ENCODE measurements at regions not wholly inside any gene's neighbourhood (a gene's known extent, or its start where the extent isn't known, plus 50 kb on each side); places are given as distances from the start of the nearest gene placed in this dataset.

DNA sequence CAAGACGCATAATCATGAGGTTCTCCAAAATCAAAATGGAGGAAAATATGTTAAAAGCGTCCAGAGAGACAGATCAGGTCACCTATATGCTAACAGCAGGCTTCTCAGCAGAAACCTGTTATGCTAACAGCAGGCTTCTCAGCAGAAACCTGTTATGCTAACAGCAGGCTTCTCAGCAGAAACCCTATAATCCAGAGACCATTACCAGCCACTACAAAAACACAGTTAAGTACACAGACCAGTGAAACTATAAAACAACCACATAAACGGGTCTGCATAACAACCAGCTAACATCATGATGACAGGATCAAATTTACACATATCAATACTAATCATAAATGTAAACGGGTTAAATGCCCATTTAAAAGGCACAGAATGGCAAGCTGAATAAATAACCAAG lies 1548.4 kb upstream of the TMEFF2 start:
- TF ChIP-seq, protein P1, sequence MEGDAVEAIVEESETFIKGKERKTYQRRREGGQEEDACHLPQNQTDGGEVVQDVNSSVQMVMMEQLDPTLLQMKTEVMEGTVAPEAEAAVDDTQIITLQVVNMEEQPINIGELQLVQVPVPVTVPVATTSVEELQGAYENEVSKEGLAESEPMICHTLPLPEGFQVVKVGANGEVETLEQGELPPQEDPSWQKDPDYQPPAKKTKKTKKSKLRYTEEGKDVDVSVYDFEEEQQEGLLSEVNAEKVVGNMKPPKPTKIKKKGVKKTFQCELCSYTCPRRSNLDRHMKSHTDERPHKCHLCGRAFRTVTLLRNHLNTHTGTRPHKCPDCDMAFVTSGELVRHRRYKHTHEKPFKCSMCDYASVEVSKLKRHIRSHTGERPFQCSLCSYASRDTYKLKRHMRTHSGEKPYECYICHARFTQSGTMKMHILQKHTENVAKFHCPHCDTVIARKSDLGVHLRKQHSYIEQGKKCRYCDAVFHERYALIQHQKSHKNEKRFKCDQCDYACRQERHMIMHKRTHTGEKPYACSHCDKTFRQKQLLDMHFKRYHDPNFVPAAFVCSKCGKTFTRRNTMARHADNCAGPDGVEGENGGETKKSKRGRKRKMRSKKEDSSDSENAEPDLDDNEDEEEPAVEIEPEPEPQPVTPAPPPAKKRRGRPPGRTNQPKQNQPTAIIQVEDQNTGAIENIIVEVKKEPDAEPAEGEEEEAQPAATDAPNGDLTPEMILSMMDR (IDR thresholded peaks at IDR 0.05) = no peak
- no peak overlapping the region for H3K27ac Mint-ChIP-seq
- H3K27me3 Mint-ChIP-seq (ENCODE audit: low read depth, poor library complexity) = no peaks in the 10 kb centered on the region
- H3K36me3 Mint-ChIP-seq (ENCODE audit: low read depth) = peaks cover 8% of the 10 kb centered on the region
- peaks cover 7% of the 10 kb centered on the region for H3K9me3 Mint-ChIP-seq
- no peak for DNase-seq
- peaks cover 15% of the 10 kb centered on the region for H3K4me1 Mint-ChIP-seq
- no peak overlapping the region for H3K4me3 Mint-ChIP-seq

- TF ChIP-seq, protein P1 (IDR thresholded peaks at IDR 0.05) = no peak
- H3K27ac Mint-ChIP-seq = no peak overlapping the region
- DNase-seq = no peak
- no peak overlapping the region for H3K4me3 Mint-ChIP-seq
- H3K9me3 Mint-ChIP-seq = peaks cover 7% of the 10 kb centered on the region
- H3K4me1 Mint-ChIP-seq = peaks cover 15% of the 10 kb centered on the region
- H3K27me3 Mint-ChIP-seq (ENCODE audit: low read depth, poor library complexity) = no peaks in the 10 kb centered on the region
- H3K36me3 Mint-ChIP-seq (ENCODE audit: low read depth) = peaks cover 8% of the 10 kb centered on the region
Observed at GRCh38 chr2:193738892-193739291, 1544.2 kb upstream of the TMEFF2 start.

DNA sequence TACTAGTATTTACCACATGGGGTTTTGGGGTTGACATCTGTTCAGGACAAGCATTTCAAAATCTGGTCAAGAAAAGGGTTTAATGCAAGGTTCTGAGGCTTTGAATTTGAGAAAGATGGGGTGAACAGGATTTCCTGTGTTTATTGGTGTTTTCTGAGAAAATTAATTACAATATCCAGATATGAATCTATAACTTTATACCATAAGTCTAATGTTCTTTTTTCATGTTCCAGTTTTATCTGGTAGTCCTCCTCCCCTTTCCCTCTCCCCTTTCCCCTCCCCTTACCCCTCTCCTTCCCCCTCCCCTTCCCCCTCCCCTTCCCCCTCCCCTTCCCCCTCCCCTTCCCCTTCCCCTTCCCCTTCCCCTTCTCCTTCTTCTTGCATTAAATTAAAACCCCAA lies 1518.2 kb upstream of the TMEFF2 start:
- TF ChIP-seq, protein P1 (IDR thresholded peaks at IDR 0.05) = no peak
- Mint-ChIP-seq H3K4me3 (no peak overlapping the region), H3K36me3 (ENCODE audit: low read depth) (peaks cover 29% of the 10 kb centered on the region), H3K9me3 (peaks cover 45% of the 10 kb centered on the region), H3K27ac (no peak overlapping the region), H3K4me1 (no peaks in the 10 kb centered on the region), H3K27me3 (ENCODE audit: low read depth, poor library complexity) (no peaks in the 10 kb centered on the region)
- no peak for DNase-seq

DNA sequence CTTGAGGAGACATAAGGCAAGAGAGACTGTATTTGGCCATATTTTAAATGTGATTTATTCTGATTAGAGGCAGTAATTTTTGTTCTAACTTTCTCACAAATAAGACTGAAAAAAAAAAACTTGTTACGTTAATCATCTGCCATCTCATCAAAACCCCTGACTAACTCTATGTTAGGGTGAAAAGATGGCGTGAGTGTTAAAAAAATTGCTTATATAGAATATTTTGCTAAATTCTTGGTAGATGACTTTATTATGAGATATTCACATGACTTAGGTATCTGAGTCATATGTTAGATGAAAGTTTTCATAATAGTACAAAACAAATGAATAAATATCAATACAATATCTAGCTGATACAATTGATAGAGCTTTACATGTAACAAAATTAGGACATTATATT lies 1508.7 kb upstream of the TMEFF2 start:
- Mint-ChIP-seq H3K9me3 (peaks cover 8% of the 10 kb centered on the region), H3K27ac (no peak overlapping the region), H3K4me3 (no peak overlapping the region), H3K27me3 (ENCODE audit: low read depth, poor library complexity) (no peaks in the 10 kb centered on the region), H3K36me3 (ENCODE audit: low read depth) (peaks cover 5% of the 10 kb centered on the region), H3K4me1 (peaks cover 19% of the 10 kb centered on the region)
- DNase-seq = no peak
- TF ChIP-seq, protein P1 (IDR thresholded peaks at IDR 0.05) = no peak

- TF ChIP-seq, protein P1 (IDR thresholded peaks at IDR 0.05) = no peak
- no peaks in the 10 kb centered on the region for H3K27me3 Mint-ChIP-seq (ENCODE audit: low read depth, poor library complexity)
- no peaks in the 10 kb centered on the region for H3K36me3 Mint-ChIP-seq (ENCODE audit: low read depth)
- no peak overlapping the region for H3K27ac Mint-ChIP-seq
- H3K4me3 Mint-ChIP-seq = no peak overlapping the region
- no peaks in the 10 kb centered on the region for H3K9me3 Mint-ChIP-seq
- no peak for DNase-seq
- H3K4me1 Mint-ChIP-seq = peaks cover 19% of the 10 kb centered on the region
Observed at GRCh38 chr2:193701484-193701883, 1506.8 kb upstream of the TMEFF2 start.

GRCh38 chr2:193695367-193695766 lies 1500.6 kb upstream of the TMEFF2 start:
- Mint-ChIP-seq H3K27ac (no peak overlapping the region), H3K36me3 (ENCODE audit: low read depth) (no peaks in the 10 kb centered on the region), H3K9me3 (no peaks in the 10 kb centered on the region), H3K4me3 (no peak overlapping the region), H3K4me1 (peaks cover 24% of the 10 kb centered on the region), H3K27me3 (ENCODE audit: low read depth, poor library complexity) (no peaks in the 10 kb centered on the region)
- TF ChIP-seq, protein P1 (IDR thresholded peaks at IDR 0.05) = peak; percentile 51
- DNase-seq = no peak
